NCI-H128 (cell line): ENCODE measurements at regions not wholly inside any gene's neighbourhood (a gene's known extent, or its start where the extent isn't known, plus 50 kb on each side); places are given as distances from the start of the nearest gene placed in this dataset.

Experiments
- DNase-seq: peaks from one replicate; lab custom pipeline; 2025; ENCODE audit not compliant: unreplicated experiment; lab: John Stamatoyannopoulos, UW

- DNase-seq, result no peak
Measured at GRCh38 chr4:132506568-132506967, 642.5 kb upstream of the PCDH10 start.

- no peak for DNase-seq
Measured at GRCh38 chr4:132513491-132513890, 635.6 kb upstream of the PCDH10 start.

- no peak for DNase-seq
Measured at GRCh38 chr4:132526652-132527051, 622.4 kb upstream of the PCDH10 start.

- no peak for DNase-seq
Measured at GRCh38 chr4:132527817-132528216, 621.3 kb upstream of the PCDH10 start.

- DNase-seq, result peak; percentile 1
Measured at GRCh38 chr4:132530861-132531260, 618.2 kb upstream of the PCDH10 start.

- no peak for DNase-seq
Measured at GRCh38 chr4:132540268-132540667, 608.8 kb upstream of the PCDH10 start.

- no peak for DNase-seq
Measured at GRCh38 chr4:132540797-132541196, 608.3 kb upstream of the PCDH10 start.

- DNase-seq, result no peak
Measured at GRCh38 chr4:132542228-132542627, 606.9 kb upstream of the PCDH10 start.

- no peak for DNase-seq
Measured at GRCh38 chr4:132548463-132548862, 600.6 kb upstream of the PCDH10 start.

GRCh38 chr4:132556316-132556715 lies 592.8 kb upstream of the PCDH10 start:
- DNase-seq, result no peak

- no peak for DNase-seq
Measured at GRCh38 chr4:132557660-132558059, 591.4 kb upstream of the PCDH10 start.

GRCh38 chr4:132564920-132565319 lies 584.2 kb upstream of the PCDH10 start:
- no peak for DNase-seq

GRCh38 chr4:132565542-132565941 lies 583.6 kb upstream of the PCDH10 start:
- DNase-seq, result no peak

GRCh38 chr4:132572210-132572609 lies 576.9 kb upstream of the PCDH10 start:
- no peak for DNase-seq

GRCh38 chr4:132587626-132588025 lies 561.5 kb upstream of the PCDH10 start:
- no peak for DNase-seq

GRCh38 chr4:132592340-132592739 lies 556.8 kb upstream of the PCDH10 start:
- DNase-seq, result no peak

- no peak for DNase-seq
Measured at GRCh38 chr4:132592850-132593249, 556.2 kb upstream of the PCDH10 start.

- DNase-seq, result no peak
Measured at GRCh38 chr4:132593717-132594400, 555.2 kb upstream of the PCDH10 start.

GRCh38 chr4:132596186-132596585 lies 552.9 kb upstream of the PCDH10 start:
- no peak for DNase-seq

- DNase-seq, result no peak
Measured at GRCh38 chr4:132605551-132605950, 543.5 kb upstream of the PCDH10 start.

GRCh38 chr4:132614682-132615081 lies 534.4 kb upstream of the PCDH10 start:
- DNase-seq, result no peak

GRCh38 chr4:132619968-132620367 lies 529.1 kb upstream of the PCDH10 start:
- no peak for DNase-seq
